DMS153 treated with DMSO at 0.1 percent for 48 hours (cell line): ENCODE measurements at regions not wholly inside any gene's neighbourhood (a gene's known extent, or its start where the extent isn't known, plus 50 kb on each side); places are given as distances from the start of the nearest gene placed in this dataset.
A peak's percentile ranks its signal among the peaks of the same experiment; 100 is the strongest.

Experiments
- DNase-seq: peaks from one replicate; lab custom pipeline; 2025; ENCODE audit not compliant: unreplicated experiment; lab: John Stamatoyannopoulos, UW

DNA sequence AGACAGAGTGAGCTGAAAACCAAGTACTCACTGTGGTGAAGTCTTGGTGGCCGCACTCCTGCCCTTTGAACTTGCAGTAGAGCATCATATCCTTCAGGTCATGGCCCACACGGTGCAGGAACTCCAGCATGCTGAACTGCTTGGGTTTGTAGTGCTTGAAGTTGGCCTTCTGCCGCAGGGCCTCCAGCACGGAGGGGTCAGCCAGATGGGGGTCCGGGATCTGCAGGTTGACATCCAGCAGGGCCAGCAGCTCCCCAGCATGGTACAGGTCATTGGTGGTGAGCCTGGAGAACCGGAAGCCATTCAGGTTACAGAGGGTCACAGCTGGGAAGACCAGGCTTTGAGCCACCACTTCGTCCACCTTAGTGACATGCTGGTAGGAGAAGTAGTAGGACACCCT is 99.1 kb upstream of the CCL2 start:
- DNase-seq = no peak

DNA sequence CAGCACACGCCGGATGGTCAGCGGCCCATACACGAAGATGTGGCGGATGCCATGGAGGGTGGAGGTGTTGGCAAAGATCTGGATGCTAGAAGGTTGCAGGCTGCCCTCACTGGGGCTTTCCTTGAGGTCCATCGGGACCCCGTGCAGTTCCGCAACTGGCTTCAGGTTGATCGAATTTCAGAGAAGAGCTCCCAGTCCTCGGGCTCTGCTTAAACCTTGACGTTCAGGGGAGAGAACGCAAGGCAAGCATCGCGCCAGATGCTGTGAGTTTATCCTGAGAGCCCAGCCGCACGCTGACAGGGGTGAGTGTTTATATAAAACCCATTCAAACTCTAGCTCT is 98.7 kb upstream of the CCL2 start:
- DNase-seq = no peak

DNA sequence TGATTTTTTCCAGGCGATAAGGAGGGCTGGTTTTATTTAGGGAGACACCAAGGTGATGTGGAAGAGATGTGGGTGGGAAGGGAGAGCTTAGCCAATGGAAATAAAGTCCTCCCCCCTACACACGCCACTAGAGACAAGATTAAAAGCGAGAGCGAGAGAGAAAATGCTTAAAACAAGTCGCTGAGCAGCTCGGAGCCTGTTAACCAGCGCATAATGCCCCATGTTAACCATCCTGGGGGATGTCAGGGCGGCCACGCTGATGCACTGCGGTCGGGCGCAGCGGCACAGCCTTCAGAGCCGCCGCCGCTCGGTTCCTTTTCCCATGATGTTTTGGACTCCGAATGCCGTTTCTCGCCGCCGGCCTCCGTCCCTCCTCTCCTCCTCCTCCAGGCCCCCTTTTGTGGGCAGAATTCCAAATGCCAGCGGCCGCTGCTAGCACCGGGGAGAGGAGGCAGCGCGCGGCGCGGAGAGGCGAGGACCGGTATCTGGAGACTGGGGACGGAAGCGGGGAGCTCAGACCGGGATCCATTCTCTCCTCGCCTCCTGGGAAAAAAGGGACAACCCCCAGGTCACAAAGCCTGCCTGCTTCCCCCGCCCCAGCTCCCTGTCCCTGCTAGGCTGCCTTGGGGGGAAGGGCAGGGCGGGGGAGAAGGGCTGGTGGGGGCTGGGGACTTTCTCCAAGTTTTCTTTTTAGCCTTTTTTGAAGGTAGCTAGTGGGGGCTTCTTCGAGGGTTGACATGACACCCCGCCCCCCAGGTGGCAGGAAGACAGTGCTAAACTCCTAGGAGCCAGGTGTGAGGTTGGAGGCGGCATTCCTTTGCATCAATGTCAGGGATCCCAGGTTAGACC is 98.1 kb upstream of the CCL2 start:
- DNase-seq = peak; percentile 29

DNA sequence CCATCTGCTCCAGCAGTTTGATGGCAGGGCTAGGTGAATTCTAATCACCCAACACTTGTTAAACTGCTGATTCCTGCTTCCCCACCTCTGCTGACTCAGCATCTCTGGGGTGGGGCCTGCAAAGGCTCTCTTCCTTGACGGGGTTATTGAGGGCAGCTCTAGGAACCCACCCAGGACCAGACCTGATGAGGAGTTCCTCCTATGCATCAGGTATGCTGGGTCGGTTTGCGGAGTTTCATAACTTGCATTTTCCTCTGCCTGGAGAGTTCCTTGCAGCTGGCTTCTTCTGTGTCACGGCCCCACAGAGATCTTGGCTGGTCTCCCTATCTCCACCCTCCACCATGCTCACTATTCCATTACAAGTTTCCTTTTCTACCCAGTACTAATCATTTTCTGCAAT is 93.4 kb upstream of the CCL2 start:
- DNase-seq = no peak

DNA sequence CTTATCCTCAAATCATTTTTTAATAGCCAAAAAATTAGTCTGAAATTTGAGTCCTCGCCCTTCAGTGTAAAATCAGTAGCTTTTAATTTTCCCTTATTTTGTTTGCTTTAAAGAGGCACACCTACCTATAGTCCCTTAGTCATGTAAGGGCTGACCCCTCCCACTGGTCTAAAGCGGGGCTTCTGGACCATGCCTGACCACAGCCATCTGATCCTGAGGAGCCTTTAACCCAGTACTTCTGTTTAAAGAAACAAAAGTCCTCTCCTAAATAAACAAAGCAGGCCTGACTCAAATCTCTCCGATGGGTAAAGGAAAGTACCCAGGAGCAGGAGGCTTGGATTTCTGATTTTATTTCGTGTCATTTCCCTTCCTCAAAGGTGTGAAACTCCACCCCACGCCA is 92.0 kb upstream of the CCL2 start:
- DNase-seq = no peak

DNA sequence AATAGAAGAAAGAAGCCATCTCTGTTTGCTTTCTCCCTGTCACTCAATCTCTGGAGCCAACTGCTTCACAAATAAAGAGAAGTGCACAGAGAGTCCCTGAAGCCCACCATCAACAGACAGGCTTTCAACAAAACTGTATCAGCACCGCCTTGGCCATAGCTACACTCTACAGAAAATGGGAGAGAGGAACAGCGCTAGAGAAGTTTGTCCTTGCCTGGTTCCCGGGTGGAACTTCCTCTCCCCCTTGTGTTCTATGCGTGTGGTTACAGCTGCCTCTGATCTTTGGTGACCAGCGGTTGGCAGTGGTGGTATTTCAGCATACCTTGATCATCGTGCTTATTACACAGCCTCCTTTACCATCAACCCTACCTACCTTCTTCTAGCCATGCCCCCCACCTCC is 91.4 kb upstream of the CCL2 start:
- peak; percentile 61 for DNase-seq

DNA sequence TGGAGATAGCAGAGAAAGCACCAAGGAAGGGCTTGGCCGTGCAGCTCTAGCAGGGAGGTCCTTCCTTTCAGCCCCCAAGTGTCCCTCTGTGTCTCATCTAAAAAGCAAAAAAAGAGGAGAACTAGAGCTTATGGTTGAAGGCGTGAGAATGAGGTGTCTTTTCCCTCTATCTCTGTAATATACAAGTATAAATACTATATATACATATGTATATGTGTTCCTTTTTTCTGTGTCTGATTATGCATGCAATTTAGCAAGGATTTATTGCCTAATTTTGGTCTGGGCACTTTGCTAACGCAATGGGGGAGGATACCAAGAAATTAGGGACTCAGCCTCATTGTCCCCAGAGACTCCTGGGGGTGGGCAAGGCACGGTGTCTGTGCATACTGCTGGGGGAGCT is 90.2 kb upstream of the CCL2 start:
- no peak for DNase-seq

DNA sequence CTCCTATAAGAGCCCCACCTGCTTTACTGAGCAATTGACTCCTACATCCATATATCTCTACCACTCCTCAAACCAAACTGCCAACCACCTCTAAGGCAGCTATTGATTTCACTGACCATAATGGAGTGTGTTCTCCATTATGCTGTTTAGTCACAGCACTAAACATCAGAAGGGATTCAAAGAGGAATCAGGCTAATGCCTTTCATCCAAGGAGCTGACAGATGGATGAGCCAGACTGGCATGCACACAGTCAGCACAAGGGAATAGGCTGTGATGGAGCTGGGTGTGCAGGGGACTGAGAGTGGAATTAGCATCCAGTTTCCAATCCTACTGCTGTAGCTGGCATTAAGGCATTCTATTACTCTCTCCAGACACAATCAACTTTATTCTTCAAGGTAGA is 88.7 kb upstream of the CCL2 start:
- DNase-seq = no peak

DNA sequence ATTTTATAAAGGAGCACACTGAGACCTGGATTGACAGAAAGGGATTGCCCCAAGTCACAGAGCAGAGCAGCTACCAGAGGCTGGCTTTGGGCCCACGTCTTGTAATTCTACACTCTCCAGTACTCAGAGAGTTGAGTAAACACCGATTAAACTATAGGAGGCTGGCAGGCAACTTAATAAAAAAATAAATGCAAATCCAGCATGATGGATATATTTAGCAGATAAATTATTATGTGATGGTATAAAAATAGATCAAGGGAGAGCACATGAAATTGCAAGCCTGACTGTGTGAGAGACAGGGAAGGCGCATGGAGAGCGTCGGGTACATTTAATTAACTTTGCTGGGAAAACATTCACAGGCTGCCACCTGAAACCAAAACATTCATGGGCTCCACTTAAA is 87.7 kb upstream of the CCL2 start:
- DNase-seq = peak; percentile 88

DNA sequence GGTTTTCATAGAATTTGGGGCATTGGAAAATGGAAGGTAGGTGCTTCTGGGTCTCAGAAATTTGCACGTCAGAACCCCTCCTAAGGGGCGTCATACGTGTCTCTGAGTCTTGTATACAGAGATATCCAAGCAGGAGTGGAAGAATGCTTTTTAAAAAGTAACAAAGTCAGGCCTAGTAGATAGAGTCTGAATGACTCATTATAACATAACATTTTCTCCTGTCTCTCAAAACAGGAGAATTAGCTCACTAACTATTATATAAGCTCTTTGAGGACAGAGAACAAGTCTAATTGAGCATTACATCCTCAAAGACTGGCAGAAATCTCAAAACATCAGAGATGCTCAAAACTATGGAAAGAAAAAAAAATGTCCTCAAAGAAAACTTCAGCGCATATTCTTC is 86.1 kb upstream of the CCL2 start:
- no peak for DNase-seq

DNA sequence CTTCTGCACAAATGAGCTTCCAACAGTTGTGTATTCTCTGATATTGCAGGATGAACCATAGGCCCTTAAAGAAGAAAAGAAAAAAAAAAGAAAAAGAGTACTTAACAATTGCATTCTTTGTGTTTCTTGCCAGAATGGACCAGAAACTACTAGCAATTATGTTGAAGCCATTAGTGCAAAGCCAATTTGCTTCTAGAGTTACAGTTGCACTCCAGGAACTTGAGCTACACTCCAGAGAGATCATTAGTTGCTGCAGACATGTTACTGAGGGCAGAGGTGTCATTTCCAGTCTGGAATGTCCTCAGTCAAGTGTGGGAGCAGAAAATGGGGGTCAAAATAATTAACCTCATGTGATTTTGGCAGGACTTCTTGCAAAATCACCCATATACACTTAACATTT is 85.6 kb upstream of the CCL2 start:
- DNase-seq = no peak

DNA sequence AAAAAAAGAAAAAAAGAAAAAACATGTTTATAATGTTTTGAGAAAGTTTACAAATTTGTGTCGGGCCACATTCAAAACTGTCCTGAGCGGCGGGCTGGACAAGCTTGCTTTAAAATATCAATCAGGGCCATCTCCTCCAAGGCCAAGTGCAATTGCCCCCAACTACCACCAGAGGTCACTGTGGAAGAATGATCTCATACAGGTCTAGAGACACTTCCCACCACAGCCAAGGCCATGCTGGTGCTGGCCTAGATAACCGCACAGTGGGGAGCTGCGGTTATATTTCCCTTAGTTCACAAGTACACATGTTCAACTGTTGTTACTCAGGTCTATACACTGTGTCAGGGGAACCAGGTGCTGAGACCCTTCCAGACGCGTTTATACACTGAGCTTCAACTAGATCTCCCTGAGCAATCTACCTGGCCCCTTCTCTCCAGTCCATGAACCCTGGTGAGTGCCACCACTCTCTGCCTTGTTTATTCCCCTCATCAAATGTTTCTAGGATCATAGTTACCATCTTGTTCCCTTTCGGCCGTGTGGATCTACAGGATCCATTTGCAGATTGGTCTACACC is 83.8 kb upstream of the CCL2 start:
- DNase-seq = peak; percentile 46

DNA sequence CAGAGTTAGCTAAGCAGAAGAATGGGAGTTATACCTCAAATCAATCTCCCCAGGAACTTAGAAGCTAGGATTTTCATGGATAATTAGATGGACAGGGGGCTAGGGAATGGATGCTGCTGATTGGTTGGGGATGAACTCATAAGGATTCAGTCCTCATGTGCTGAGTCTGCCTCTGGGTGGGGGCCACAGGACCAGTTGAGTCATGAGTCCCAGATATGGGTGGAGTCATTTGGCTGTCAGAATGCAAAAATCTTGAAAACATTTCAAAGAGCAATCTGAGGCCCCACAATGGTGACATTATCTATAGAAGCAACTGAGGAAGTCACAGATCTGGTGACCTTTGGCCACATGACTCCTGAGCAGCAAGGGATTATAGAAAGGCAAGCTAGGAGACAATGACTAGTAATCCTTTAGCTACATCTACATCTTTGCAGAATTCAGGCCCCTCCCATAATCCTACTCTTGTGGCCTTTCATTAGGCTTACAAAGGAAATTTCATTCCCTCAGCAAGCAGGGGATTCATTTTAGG is 82.6 kb upstream of the CCL2 start:
- DNase-seq = no peak

DNA sequence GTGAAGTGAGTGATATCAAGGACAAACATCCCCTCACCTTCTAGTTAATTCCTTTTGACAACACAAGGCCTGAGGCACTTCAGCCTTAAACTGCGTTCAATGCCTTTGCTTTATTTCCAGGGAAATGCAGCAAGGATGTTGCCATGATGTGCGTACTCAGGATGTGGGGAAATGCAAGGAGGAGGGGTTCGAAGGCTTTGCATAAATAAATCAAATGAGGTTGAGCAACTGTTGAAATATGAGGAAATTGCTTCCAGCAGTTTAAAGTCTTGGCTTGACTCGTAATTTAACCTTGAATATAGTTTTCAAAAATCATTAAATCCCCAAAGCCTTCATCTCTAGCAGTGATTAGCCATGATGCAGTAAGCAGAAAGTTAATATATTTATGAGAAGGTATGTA is 81.8 kb upstream of the CCL2 start:
- no peak for DNase-seq

DNA sequence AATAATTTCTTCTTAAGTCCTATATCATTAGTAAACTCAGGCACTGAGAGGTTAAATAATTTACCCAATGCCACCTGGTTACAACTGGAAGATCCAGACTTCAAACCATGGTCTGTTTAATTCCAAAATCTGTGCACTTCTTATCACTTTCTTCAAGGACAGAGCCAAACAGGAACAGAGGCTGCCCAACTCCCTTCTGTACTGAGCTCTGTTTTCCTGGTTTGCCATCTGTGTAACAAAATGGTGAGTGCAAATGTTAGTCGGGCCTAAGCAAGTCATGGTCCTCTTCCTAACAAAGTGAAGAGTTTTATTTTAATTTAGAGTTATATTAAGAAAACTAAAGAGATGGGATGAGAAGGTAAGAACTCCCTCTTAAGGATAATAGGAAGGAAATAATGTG is 80.6 kb upstream of the CCL2 start:
- DNase-seq = no peak

DNA sequence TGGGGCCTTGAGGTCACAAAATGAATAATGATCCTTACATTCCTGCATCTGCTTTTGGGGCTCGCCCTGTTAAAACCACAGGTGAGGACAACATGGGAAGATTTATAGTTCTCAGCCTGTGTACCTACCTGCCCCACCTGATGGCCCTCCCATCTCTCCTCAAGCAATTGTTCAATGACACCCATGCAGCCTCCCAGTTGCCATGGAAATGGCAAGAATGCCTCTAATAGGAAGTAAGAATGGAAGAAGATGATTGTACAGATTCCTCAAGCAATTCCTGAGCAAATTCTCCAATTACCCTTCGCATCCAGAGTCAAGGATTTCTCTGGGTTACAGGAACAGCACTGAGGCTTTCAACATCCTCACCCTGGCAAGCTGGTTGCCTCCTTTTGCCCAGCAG is 78.6 kb upstream of the CCL2 start:
- DNase-seq = no peak

DNA sequence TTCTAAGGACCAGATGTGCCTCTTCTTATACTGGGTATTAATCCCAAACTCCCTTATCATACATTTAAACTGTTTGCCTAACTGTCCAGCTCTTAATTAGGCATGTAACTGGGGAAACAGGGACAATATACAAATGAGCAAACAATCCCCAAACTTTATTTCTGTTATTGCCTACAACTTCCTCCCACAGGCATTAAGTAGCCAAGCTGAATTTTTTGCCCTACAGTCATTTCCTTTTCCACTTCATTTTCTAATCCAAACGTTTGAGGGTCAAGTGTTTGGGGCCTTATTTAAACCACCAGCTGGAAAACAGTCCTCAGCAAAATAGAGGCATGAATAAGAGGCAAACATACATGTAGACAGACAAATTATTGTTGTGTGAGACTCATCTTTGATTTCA is 77.4 kb upstream of the CCL2 start:
- DNase-seq = no peak

DNA sequence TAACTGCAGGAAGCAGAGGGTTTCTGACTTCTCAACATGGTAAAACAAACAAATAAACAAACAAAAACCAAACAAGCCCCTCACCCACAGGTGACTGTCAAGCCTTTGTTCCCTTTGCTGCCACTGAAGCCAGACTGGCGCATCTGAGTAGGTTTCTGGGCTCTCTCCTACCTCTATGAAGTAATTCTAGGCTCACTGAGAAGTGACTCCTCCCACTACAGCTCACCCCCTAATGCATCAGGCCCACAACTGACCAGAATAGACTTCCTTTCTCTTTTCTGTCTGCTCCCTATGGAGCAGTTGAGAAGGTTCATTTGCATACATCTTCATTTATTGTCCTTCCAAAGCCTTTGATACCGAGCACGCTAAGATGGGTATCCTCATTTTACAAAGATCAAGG is 77.0 kb upstream of the CCL2 start:
- no peak for DNase-seq

DNA sequence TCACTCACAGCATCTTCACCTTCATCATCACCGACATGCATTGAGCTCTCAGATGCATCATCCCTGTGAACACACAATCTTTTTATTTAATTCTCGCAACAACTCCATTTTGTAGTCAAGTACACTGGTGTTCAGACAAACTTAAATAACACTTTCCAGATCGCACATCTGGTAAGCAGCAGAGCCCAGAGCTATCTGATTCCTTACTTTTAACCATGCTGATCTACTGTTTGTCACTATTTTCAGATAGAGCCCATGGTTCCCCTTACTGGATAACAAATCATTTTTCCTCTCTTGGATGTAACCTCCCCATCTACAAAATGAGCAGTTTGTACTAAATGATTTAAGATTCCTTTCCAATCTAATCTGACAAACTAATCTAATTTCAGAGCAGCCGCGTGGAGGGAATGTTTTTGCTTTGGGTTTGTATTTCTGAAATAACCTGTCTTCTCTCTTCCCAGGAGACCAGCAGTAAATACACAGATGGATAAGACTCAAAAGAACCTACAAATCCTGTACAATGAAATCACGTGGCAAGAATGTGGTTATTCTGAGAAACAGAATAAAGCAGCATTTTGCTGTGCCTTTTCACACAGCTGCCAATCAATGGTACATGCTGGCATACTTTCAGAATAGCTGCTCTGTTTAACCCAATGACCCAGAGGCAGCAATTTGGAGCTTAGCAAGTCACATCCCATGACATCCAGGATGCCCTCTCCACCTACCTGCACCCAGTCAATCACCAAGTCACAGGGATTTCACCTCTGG is 72.9 kb upstream of the CCL2 start:
- DNase-seq = no peak

DNA sequence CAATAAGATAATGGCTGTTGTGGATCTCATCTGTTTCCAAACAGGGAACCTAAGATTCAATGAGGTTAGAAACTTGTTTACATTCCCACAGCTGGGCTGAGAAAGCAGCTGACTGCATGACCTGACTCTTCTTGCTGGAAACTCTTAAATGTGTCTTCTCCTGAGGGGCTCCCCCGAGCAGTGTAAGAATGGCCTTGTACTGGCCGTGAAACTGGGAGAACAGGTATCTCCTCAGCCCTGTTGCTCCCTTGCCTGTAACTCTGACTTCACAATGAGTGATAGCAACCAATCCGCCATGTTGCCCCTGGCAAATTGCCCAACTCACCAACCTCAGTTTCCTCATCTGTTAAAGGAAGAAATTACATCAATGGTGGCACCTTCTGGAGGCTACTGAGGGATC is 59.1 kb upstream of the CCL2 start:
- no peak for DNase-seq

DNA sequence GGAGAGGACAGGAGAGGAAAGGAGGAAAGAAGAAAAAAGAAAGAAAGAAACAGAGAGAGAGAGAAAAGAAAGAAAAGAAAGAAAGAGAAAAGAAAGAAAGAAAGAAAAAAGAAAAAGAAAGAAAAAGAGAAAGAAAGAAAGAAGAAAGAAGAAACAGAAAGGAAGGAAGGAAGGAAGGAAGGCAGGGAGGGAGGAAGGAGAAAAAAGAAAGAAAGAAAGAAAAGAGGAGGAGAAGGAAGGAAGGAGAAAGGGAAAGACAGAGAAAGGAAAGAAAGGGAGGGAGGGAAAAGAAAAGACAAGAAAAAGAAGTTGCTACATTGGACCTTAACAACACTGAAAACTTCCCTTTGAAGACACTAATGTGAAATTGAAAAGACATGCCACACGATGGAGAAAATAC is 56.6 kb upstream of the CCL2 start:
- no peak for DNase-seq

DNA sequence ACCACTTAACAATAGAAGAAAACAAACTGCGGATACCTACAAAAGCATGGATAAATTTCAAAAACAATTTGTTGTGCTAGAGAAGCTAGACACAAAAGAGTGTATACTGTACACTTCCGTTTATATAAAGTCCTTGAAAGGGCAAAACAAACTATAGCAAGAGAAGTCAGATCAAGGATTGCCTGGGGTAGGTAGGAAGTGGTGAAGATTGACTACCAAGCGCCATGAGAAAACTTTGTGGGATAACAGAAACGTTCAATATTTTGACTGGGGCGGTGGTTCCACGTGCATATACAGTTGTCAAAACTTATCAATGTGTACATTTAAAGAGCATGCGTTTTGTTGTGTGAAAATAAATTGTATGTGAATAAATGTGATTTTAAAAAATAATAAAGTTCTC is 55.6 kb upstream of the CCL2 start:
- no peak for DNase-seq
